ENCODE measurements at regions not wholly inside any gene's neighbourhood (a gene's known extent, or its start where the extent isn't known, plus 50 kb on each side); places are given as distances from the start of the nearest gene placed in this dataset.

- intact Hi-C loops (cut with micrococcal nuclease) = loop anchor here in 1 of 2 donors (10.0 kb wide), 1 partner anchor 299 kb away; no protein-coding TSS in a partner anchor
Observed at GRCh38 chr18:45203677-45204076, 411.6 kb upstream of the SLC14A2 start.

GRCh38 chr18:45207328-45207727, 407.9 kb upstream of the SLC14A2 start:
- Histone ChIP-seq H3K9me3 (replicated peaks in 1 of 2; ENCODE audit: control insufficient read depth in 1 of 2, insufficient read depth in 1 of 2, low read length in 2 of 2) (no peaks in the 10 kb centered on the region), H3K27ac (ENCODE audit: low read depth in 1 of 2, low read length in 2 of 2) (no peak overlapping the region), H3K9ac (ENCODE audit: insufficient read depth, low read length, poor library complexity, severe bottlenecking) (no peak overlapping the region), H3K79me2 (ENCODE audit: insufficient read depth, low read length) (no peaks in the 10 kb centered on the region), H3K4me3 (replicated peaks in 1 of 3; ENCODE audit: low read depth in 2 of 3, low read length in 3 of 3) (no peak overlapping the region), H3K27me3 (ENCODE audit: control insufficient read depth in 2 of 2, insufficient read depth in 2 of 2, low read length in 2 of 2) (no peaks in the 10 kb centered on the region), H3K36me3 (replicated peaks in 1 of 2; ENCODE audit: control insufficient read depth in 1 of 2, insufficient read depth in 2 of 2, low read length in 2 of 2) (no peaks in the 10 kb centered on the region), H3K4me1 (ENCODE audit: control insufficient read depth in 1 of 2, insufficient read depth in 2 of 2, low read length in 2 of 2) (peaks cover 0 to 3% of the 10 kb centered on the region in 2 donors), H2AFZ (ENCODE audit: insufficient read depth, low read depth, low read length, poor library complexity, severe bottlenecking) (no peak overlapping the region), H3K4me2 (replicated peaks; ENCODE audit: extremely low read depth, low read length, poor library complexity, severe bottlenecking) (no peak overlapping the region), H4K20me1 (ENCODE audit: insufficient read depth, low read length) (no peaks in the 10 kb centered on the region)
- no peak for DNase-seq
- Mint-ChIP-seq H3K36me3 (no peaks in the 10 kb centered on the region), H3K27me3 (ENCODE audit: low read depth in 3 of 3) (peaks cover 0 to 2% (median 2%) of the 10 kb centered on the region in 3 donors), H3K4me3 (no peak overlapping the region), H3K27ac (no peak overlapping the region), H3K9me3 (peaks cover 0 to 2% (median 0%) of the 10 kb centered on the region in 7 donors), H3K4me1 (peaks cover 11% of the 10 kb centered on the region)
- no peak for TF ChIP-seq CTCF (IDR thresholded peaks at IDR 0.05)
- WGBS (ENCODE audit: insufficient coverage) = 88% methylated on average over 1 of the region's 2 CpGs
- intact Hi-C loops (cut with micrococcal nuclease) = loop anchor here in 1 of 2 donors (10.0 kb wide), 1 partner anchor 303 kb away; no protein-coding TSS in a partner anchor

More at GRCh38 chr18:45203677-45204076, 411.6 kb upstream of the SLC14A2 start:
- Mint-ChIP-seq H3K9me3 (peaks cover 0 to 3% (median 2%) of the 10 kb centered on the region in 7 donors), H3K27me3 (ENCODE audit: low read depth in 3 of 3) (peaks cover 0 to 2% (median 1%) of the 10 kb centered on the region in 3 donors), H3K36me3 (no peaks in the 10 kb centered on the region), H3K27ac (no peak overlapping the region), H3K4me3 (no peak overlapping the region), H3K4me1 (peaks cover 11% of the 10 kb centered on the region)
- H3K4me1 ChIP-seq (ENCODE audit: control insufficient read depth in 1 of 2, insufficient read depth in 2 of 2, low read length in 2 of 2) = peaks cover 0 to 3% of the 10 kb centered on the region in 2 donors
- H3K9me3 ChIP-seq (replicated peaks in 1 of 2; ENCODE audit: control insufficient read depth in 1 of 2, insufficient read depth in 1 of 2, low read length in 2 of 2) = no peaks in the 10 kb centered on the region
- no CpG with 5 or more reads among the region's 2 CpGs for WGBS (ENCODE audit: insufficient coverage)
- no peaks in the 10 kb centered on the region for H4K20me1 ChIP-seq (ENCODE audit: insufficient read depth, low read length)
- H3K36me3 ChIP-seq (replicated peaks in 1 of 2; ENCODE audit: control insufficient read depth in 1 of 2, insufficient read depth in 2 of 2, low read length in 2 of 2) = no peaks in the 10 kb centered on the region
- H2AFZ ChIP-seq (ENCODE audit: insufficient read depth, low read depth, low read length, poor library complexity, severe bottlenecking) = no peak overlapping the region
- no peak overlapping the region for H3K4me3 ChIP-seq (replicated peaks in 1 of 3; ENCODE audit: low read depth in 2 of 3, low read length in 3 of 3)
- H3K79me2 ChIP-seq (ENCODE audit: insufficient read depth, low read length) = no peaks in the 10 kb centered on the region
- TF ChIP-seq CTCF (IDR thresholded peaks at IDR 0.05) = no peak
- no peak overlapping the region for H3K9ac ChIP-seq (ENCODE audit: insufficient read depth, low read length, poor library complexity, severe bottlenecking)
- DNase-seq = no peak
- H3K27ac ChIP-seq (ENCODE audit: low read depth in 1 of 2, low read length in 2 of 2) = no peak overlapping the region
- no peaks in the 10 kb centered on the region for H3K27me3 ChIP-seq (ENCODE audit: control insufficient read depth in 2 of 2, insufficient read depth in 2 of 2, low read length in 2 of 2)
- H3K4me2 ChIP-seq (replicated peaks; ENCODE audit: extremely low read depth, low read length, poor library complexity, severe bottlenecking) = no peak overlapping the region
